Trophoblast cell (in vitro differentiated cells and primary cell): ENCODE measurements at regions not wholly inside any gene's neighbourhood (a gene's known extent, or its start where the extent isn't known, plus 50 kb on each side); places are given as distances from the start of the nearest gene placed in this dataset.

Experiments used
- DNase-seq, 2 donors: peaks; one replicate each; pipeline ENCODE4 v3.0.0-alpha.2; 2016
- H2AFZ ChIP-seq: 2 replicates; pipeline ENCODE4 v1.6.1; 2013; ENCODE audit warnings: low read length, moderate library complexity, mild to moderate bottlenecking; ENCODE audit not compliant: insufficient read depth, poor library complexity
- H2AK5ac ChIP-seq: 2 replicates; pipeline ENCODE4 v1.6.1; 2013; ENCODE audit warnings: mild to moderate bottlenecking, low read length
- H2BK120ac ChIP-seq: 2 replicates; pipeline ENCODE4 v1.6.1; 2013; ENCODE audit warnings: low read length, mild to moderate bottlenecking, moderate library complexity; ENCODE audit not compliant: insufficient read depth, poor library complexity
- H2BK12ac ChIP-seq: 2 replicates; pipeline ENCODE4 v1.6.1; 2013; ENCODE audit warnings: mild to moderate bottlenecking, low read length, moderate library complexity
- H2BK5ac ChIP-seq: 2 replicates; pipeline ENCODE4 v1.6.1; 2013; ENCODE audit warnings: low read length, low read depth, moderate library complexity, mild to moderate bottlenecking; ENCODE audit not compliant: poor library complexity
- H3K14ac ChIP-seq: 2 replicates; pipeline ENCODE4 v1.6.1; 2013; ENCODE audit warnings: mild to moderate bottlenecking, low read length
- H3K18ac ChIP-seq: 2 replicates; pipeline ENCODE4 v1.6.1; 2013; ENCODE audit warnings: mild to moderate bottlenecking, low read length
- H3K23ac ChIP-seq: 2 replicates; pipeline ENCODE4 v1.6.1; 2013; ENCODE audit warnings: low read length
- H3K27ac ChIP-seq: 2 replicates; pipeline ENCODE4 v1.5.1; 2013; ENCODE audit warnings: low read depth, mild to moderate bottlenecking, inconsistent platforms, low read length, moderate library complexity
- H3K27me3 ChIP-seq: 2 replicates; pipeline ENCODE4 v1.6.1; 2013; ENCODE audit warnings: inconsistent platforms, mild to moderate bottlenecking, low read length, moderate library complexity; ENCODE audit not compliant: insufficient read depth
- H3K36me3 ChIP-seq, 2 experiments: 1 replicate in 1 of 2; 2 replicates in 1 of 2; pipeline ENCODE4 v1.6.1; 2013; ENCODE audit warnings: low read length in 2 of 2, mild to moderate bottlenecking in 2 of 2, moderate library complexity in 1 of 2; ENCODE audit not compliant: insufficient read depth in 2 of 2, control insufficient read depth in 1 of 2
- H3K4ac ChIP-seq: 2 replicates; pipeline ENCODE4 v1.6.1; 2013; ENCODE audit warnings: low read depth, mild to moderate bottlenecking, low read length, moderate library complexity
- H3K4me1 ChIP-seq, 2 experiments: 1 replicate in 1 of 2; 2 replicates in 1 of 2; pipeline ENCODE4 v1.6.1; 2013; ENCODE audit warnings: low read length in 2 of 2, mild to moderate bottlenecking in 2 of 2, moderate library complexity in 1 of 2; ENCODE audit not compliant: insufficient read depth in 2 of 2, control insufficient read depth in 1 of 2
- H3K4me2 ChIP-seq: 2 replicates; pipeline ENCODE4 v1.6.1; 2013; ENCODE audit warnings: inconsistent platforms, mild to moderate bottlenecking, low read length, moderate library complexity
- H3K4me3 ChIP-seq: 2 replicates; pipeline ENCODE4 v1.5.1; 2013; ENCODE audit warnings: mild to moderate bottlenecking, low read depth, low read length, inconsistent platforms
- H3K79me1 ChIP-seq: one replicate; pipeline ENCODE4 v1.6.1; 2013; ENCODE audit warnings: low read length
- H3K79me2 ChIP-seq: 2 replicates; pipeline ENCODE4 v1.6.1; 2013; ENCODE audit warnings: low read length, mild to moderate bottlenecking; ENCODE audit not compliant: control insufficient read depth, insufficient read depth, poor library complexity
- H3K9ac ChIP-seq: 2 replicates; pipeline ENCODE4 v1.6.1; 2013; ENCODE audit warnings: mild to moderate bottlenecking, low read length
- H3K9me3 ChIP-seq: 2 replicates; pipeline ENCODE4 v1.6.1; 2013; ENCODE audit warnings: low read depth, mild to moderate bottlenecking, control low read depth, inconsistent platforms, low read length; ENCODE audit not compliant: insufficient read depth
- H4K12ac ChIP-seq: 2 replicates; pipeline ENCODE4 v1.6.1; 2013; ENCODE audit warnings: low read depth, mild to moderate bottlenecking, low read length, moderate library complexity
- H4K8ac ChIP-seq: 2 replicates; pipeline ENCODE4 v1.6.1; 2013; ENCODE audit warnings: low read depth, mild to moderate bottlenecking, low read length, moderate library complexity
- H4K91ac ChIP-seq: one replicate; pipeline ENCODE4 v1.6.1; 2013; ENCODE audit warnings: low read depth, mild to moderate bottlenecking, low read length, moderate library complexity
- WGBS: extraction: QIAGEN DNeasy Blood & Tissue Kit; methylation state at CpG from one replicate; pipeline ENCODE4 v1.1.7; 2013; ENCODE audit warnings: missing lambda C conversion rate; ENCODE audit not compliant: insufficient read length, insufficient coverage; ENCODE audit errors: extremely low coverage; 5-methylcytosine and 5-hydroxymethylcytosine counted together

DNA sequence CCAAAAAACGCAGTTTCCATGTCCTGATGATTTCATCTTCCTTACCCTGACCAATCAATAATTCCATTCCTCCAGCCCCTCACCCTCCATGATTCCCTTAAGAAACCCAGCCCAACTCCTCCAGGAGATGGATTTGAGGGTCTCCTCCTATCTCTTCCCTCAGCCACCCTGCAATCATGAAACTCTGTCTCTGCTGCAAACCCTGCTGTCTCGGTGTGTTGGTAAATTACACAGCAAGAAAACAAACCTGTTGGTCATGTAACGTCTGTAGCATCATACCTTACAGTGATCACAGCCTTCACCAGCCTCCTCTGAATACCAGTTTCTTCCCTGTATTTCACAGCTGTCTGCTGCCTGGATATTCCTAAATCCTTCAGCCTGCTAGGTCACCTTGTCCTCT, 300.7 kb upstream of the NEBL start:
- no peak overlapping the region for H2BK12ac ChIP-seq
- no peak overlapping the region for H3K4ac ChIP-seq
- H3K27me3 ChIP-seq: no peaks in the 10 kb centered on the region
- H2BK120ac ChIP-seq: no peak overlapping the region
- H3K18ac ChIP-seq: no peak overlapping the region
- DNase-seq: no peak
- H2AK5ac ChIP-seq: no peak overlapping the region
- H3K14ac ChIP-seq: no peak overlapping the region
- H2AFZ ChIP-seq: no peak overlapping the region
- H3K23ac ChIP-seq: no peak overlapping the region
- H3K4me3 ChIP-seq: no peak overlapping the region
- no peak overlapping the region for H3K9ac ChIP-seq
- no CpG with 5 or more reads among the region's 3 CpGs for WGBS
- no peaks in the 10 kb centered on the region for H3K36me3 ChIP-seq
- no peak overlapping the region for H4K91ac ChIP-seq
- H4K8ac ChIP-seq: no peak overlapping the region
- no peak overlapping the region for H3K27ac ChIP-seq
- no peaks in the 10 kb centered on the region for H3K79me2 ChIP-seq
- no peak overlapping the region for H3K4me2 ChIP-seq
- no peak overlapping the region for H4K12ac ChIP-seq
- no peaks in the 10 kb centered on the region for H3K79me1 ChIP-seq
- H2BK5ac ChIP-seq: no peak overlapping the region
- H3K4me1 ChIP-seq: no peaks in the 10 kb centered on the region
- H3K9me3 ChIP-seq: no peaks in the 10 kb centered on the region

GRCh38 chr10:21196822-21197395, 299.8 kb upstream of the NEBL start:
- H3K23ac ChIP-seq: no peak overlapping the region
- no peaks in the 10 kb centered on the region for H3K79me1 ChIP-seq
- no peak overlapping the region for H2BK5ac ChIP-seq
- H2AFZ ChIP-seq: no peak overlapping the region
- no peak overlapping the region for H2BK120ac ChIP-seq
- no peak overlapping the region for H3K4me3 ChIP-seq
- H3K14ac ChIP-seq: no peak overlapping the region
- H3K4me1 ChIP-seq: no peaks in the 10 kb centered on the region
- no peak overlapping the region for H2BK12ac ChIP-seq
- no peak overlapping the region for H3K9ac ChIP-seq
- H3K27me3 ChIP-seq: no peaks in the 10 kb centered on the region
- H3K4ac ChIP-seq: no peak overlapping the region
- H3K4me2 ChIP-seq: no peak overlapping the region
- DNase-seq: no peak
- H3K18ac ChIP-seq: no peak overlapping the region
- H4K91ac ChIP-seq: no peak overlapping the region
- no peaks in the 10 kb centered on the region for H3K9me3 ChIP-seq
- H3K27ac ChIP-seq: no peak overlapping the region
- no CpG with 5 or more reads among the region's 5 CpGs for WGBS
- H4K12ac ChIP-seq: no peak overlapping the region
- no peaks in the 10 kb centered on the region for H3K79me2 ChIP-seq
- H2AK5ac ChIP-seq: no peak overlapping the region
- H3K36me3 ChIP-seq: no peaks in the 10 kb centered on the region
- H4K8ac ChIP-seq: no peak overlapping the region

DNA sequence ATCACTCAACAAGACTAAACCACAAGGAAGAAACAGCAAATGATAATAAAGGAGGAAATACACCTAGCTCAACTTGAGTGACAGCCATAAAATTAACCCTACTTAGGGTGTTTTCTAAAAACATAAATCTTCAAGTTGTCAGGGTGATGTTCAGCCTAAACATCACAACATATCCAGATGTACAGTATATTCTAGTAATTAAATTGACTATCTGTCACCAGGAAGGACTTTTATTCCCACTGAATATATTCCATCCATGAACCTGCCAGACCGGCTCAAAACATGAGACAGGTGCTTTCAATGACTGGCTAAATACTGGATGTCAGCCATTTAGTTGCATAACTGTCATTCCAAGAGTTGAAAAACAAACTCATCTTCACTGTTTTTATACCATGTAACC, 298.1 kb upstream of the NEBL start:
- H3K9me3 ChIP-seq: no peaks in the 10 kb centered on the region
- H3K4me1 ChIP-seq: no peaks in the 10 kb centered on the region
- H3K27me3 ChIP-seq: no peaks in the 10 kb centered on the region
- no peak overlapping the region for H2BK5ac ChIP-seq
- no peak overlapping the region for H3K4me2 ChIP-seq
- no peak overlapping the region for H2AFZ ChIP-seq
- no peak overlapping the region for H3K23ac ChIP-seq
- no peaks in the 10 kb centered on the region for H3K36me3 ChIP-seq
- no peak overlapping the region for H2AK5ac ChIP-seq
- no peak overlapping the region for H2BK12ac ChIP-seq
- no peak overlapping the region for H4K12ac ChIP-seq
- no peak overlapping the region for H3K4me3 ChIP-seq
- no peak overlapping the region for H3K14ac ChIP-seq
- H3K18ac ChIP-seq: no peak overlapping the region
- DNase-seq: peak; percentile 66 to 87
- H2BK120ac ChIP-seq: no peak overlapping the region
- no peak overlapping the region for H4K91ac ChIP-seq
- no peak overlapping the region for H4K8ac ChIP-seq
- H3K79me1 ChIP-seq: no peaks in the 10 kb centered on the region
- no peak overlapping the region for H3K27ac ChIP-seq
- no peak overlapping the region for H3K9ac ChIP-seq
- WGBS: no CpG with 5 or more reads among the region's 1 CpG
- H3K4ac ChIP-seq: no peak overlapping the region
- no peaks in the 10 kb centered on the region for H3K79me2 ChIP-seq

GRCh38 chr10:21194510-21194993, 297.4 kb upstream of the NEBL start:
- Histone ChIP-seq H3K79me1 (no peaks in the 10 kb centered on the region), H4K12ac (no peak overlapping the region), H3K4me1 (no peaks in the 10 kb centered on the region), H3K4me2 (no peak overlapping the region), H2AFZ (no peak overlapping the region), H2BK120ac (no peak overlapping the region), H2AK5ac (no peak overlapping the region), H3K9ac (no peak overlapping the region), H3K79me2 (no peaks in the 10 kb centered on the region), H4K8ac (no peak overlapping the region), H3K14ac (no peak overlapping the region), H3K9me3 (no peaks in the 10 kb centered on the region), H2BK12ac (no peak overlapping the region), H3K18ac (no peak overlapping the region), H4K91ac (no peak overlapping the region), H3K27me3 (no peaks in the 10 kb centered on the region), H3K27ac (no peak overlapping the region), H3K4ac (no peak overlapping the region), H3K4me3 (no peak overlapping the region), H3K36me3 (no peaks in the 10 kb centered on the region), H3K23ac (no peak overlapping the region), H2BK5ac (peak overlapping the region; percentile 14)
- DNase-seq: peak; percentile 10 to 40
- WGBS: no CpG with 5 or more reads among the region's 5 CpGs
